ENCODE measurements at regions not wholly inside any gene's neighbourhood (a gene's known extent, or its start where the extent isn't known, plus 50 kb on each side); places are given as distances from the start of the nearest gene placed in this dataset.

GRCh38 chr22:26949193-26949592, 291.8 kb downstream of the MIAT start:
- Histone ChIP-seq H4K8ac (ENCODE audit: extremely low read depth, insufficient read depth, low read length) (no peak overlapping the region), H3K79me1 (ENCODE audit: low read depth, low read length) (no peaks in the 10 kb centered on the region), H3K9ac (replicated peaks in 1 of 4; ENCODE audit: extremely low read depth in 1 of 4, low read depth in 3 of 4, low read length in 3 of 4) (no peak overlapping the region), H2BK20ac (ENCODE audit: low read length) (no peak overlapping the region), H4K91ac (replicated peaks; ENCODE audit: insufficient read length, low read length) (no peak overlapping the region), H3K4me1 (replicated peaks in 1 of 4; ENCODE audit: control insufficient read depth in 3 of 4, insufficient read depth in 4 of 4, low read length in 3 of 4) (peaks cover 6 to 15% (median 11%) of the 10 kb centered on the region in 4 experiments; a peak in 6 of 7 replicates), H3K56ac (replicated peaks; ENCODE audit: insufficient read length, low read depth, low read length) (no peak overlapping the region), H3K9me3 (ENCODE audit: insufficient read depth in 2 of 2, low read depth in 1 of 2, low read length in 1 of 2) (no peaks in the 10 kb centered on the region), H3K79me2 (ENCODE audit: control insufficient read depth in 1 of 2, insufficient read depth in 2 of 2, low read length in 2 of 2) (no peaks in the 10 kb centered on the region), H2BK12ac (ENCODE audit: low read depth, low read length) (no peak overlapping the region; the same call in 1 of the 2 replicates), H2BK5ac (ENCODE audit: low read depth, low read length) (no peak overlapping the region), H4K5ac (ENCODE audit: insufficient read length, low read depth, low read length) (no peak overlapping the region), H3K4me2 (ENCODE audit: insufficient read depth in 1 of 2, low read depth in 2 of 2, low read length in 2 of 2) (no peak overlapping the region), H3K27me3 (replicated peaks in 1 of 4; ENCODE audit: control insufficient read depth in 3 of 4, extremely low read depth in 1 of 4, insufficient read depth in 3 of 4, low read length in 3 of 4) (peaks cover 0 to 5% (median under 1%) of the 10 kb centered on the region in 4 experiments; a peak in 2 of 7 replicates), H3K4ac (replicated peaks; ENCODE audit: insufficient read length, low read depth, low read length) (no peak overlapping the region), H3K4me3 (ENCODE audit: extremely low read depth in 1 of 4, insufficient read depth in 2 of 4, low read depth in 3 of 4, low read length in 4 of 4) (no peak overlapping the region), H2BK15ac (ENCODE audit: low read length) (no peak overlapping the region), H3K23ac (ENCODE audit: insufficient read length) (no peak overlapping the region), H3K36me3 (ENCODE audit: control insufficient read depth in 2 of 4, insufficient read depth in 4 of 4, low read length in 3 of 4) (no peaks in the 10 kb centered on the region), H2AFZ (ENCODE audit: low read length) (no peak overlapping the region), H2AK5ac (ENCODE audit: low read depth, low read length) (no peak overlapping the region), H3K14ac (ENCODE audit: insufficient read length) (no peak overlapping the region), H3K27ac (ENCODE audit: low read depth, low read length) (no peak overlapping the region), H4K20me1 (replicated peaks in 1 of 2; ENCODE audit: control insufficient read depth in 1 of 2, insufficient read depth in 2 of 2, low read length in 2 of 2) (no peaks in the 10 kb centered on the region), H3K23me2 (ENCODE audit: low read depth, low read length) (peaks cover 4% of the 10 kb centered on the region; the same call in 1 of the 2 replicates), H2BK120ac (replicated peaks; ENCODE audit: low read depth, low read length) (no peak overlapping the region), H3K18ac (ENCODE audit: extremely low read depth, low read length) (no peak overlapping the region)
- DNase-seq (ENCODE audit: low read depth in 1 of 2, low spot score in 2 of 2), result no peak
- ChIA-PET POLR2A (ENCODE audit: partially characterized antibody) (no interaction called here), CTCF (ENCODE audit: partially characterized antibody) (interaction anchor here (1.1 to 1.5 kb wide), 2 partner anchors 10 to 12 kb away, joined by 3 to 5 read pairs; no protein-coding TSS in a partner anchor)
- TF ChIP-seq CTBP2 (IDR thresholded peaks at IDR 0.05; ENCODE audit: borderline replicate concordance, insufficient read depth, insufficient read length, low read length) (no peak), SP1 (IDR thresholded peaks at IDR 0.05; ENCODE audit: low read depth, low read length) (no peak)
- no peak for FAIRE-seq
- WGBS, 2 experiments (ENCODE audit: extremely low coverage in 1 of 2, insufficient coverage in 1 of 2, insufficient read length in 1 of 2, insufficient replicate concordance in 2 of 2, low coverage in 1 of 2, low lambda C conversion rate in 2 of 2, missing lambda C conversion rate in 1 of 2), result 83% methylated on average over 3 of the region's 3 CpGs; no CpG with 5 or more reads in 1 of the 2 experiments

Data from H1 (cell line).